Lower leg skin (tissue), 4 donors: ENCODE measurements at regions not wholly inside any gene's neighbourhood (a gene's known extent, or its start where the extent isn't known, plus 50 kb on each side); places are given as distances from the start of the nearest gene placed in this dataset.

Experiments used
- DNase-seq, 2 donors: peaks; one replicate each; pipeline ENCODE4 v3.0.0-alpha.2; 2019; ENCODE audit warnings: low spot score in 2 of 2
- H3K4me3 ChIP-seq: fragments of 200-600 bp; sonication (generic); 2 replicates; pipeline ENCODE4 v1.5.1; 2017; ENCODE audit warnings: mild to moderate bottlenecking, low read depth; ENCODE audit not compliant: poor library complexity, severe bottlenecking
- POLR2A ChIP-seq, 2 donors: fragments of 450-650 bp; IDR thresholded peaks; one replicate each; pipeline ENCODE4 v1.6.1; 2016 to 2017; ENCODE audit warnings: antibody characterized with exemption in 2 of 2, mild to moderate bottlenecking in 1 of 2, moderate library complexity in 1 of 2
- WGBS, 2 donors: methylation state at CpG; one replicate each; pipeline ENCODE4 v1.1.5; 2018; 5-methylcytosine and 5-hydroxymethylcytosine counted together
- intact Hi-C: fragments of 100-400 bp; cut with DNase I; formaldehyde crosslinking; loops from one replicate; pipeline ENCODE4 v1.15.0; 2023; ENCODE audit warnings: low total_unique reads
- TF ChIP-seq, protein P1 (sequence below), 3 donors: fragments of 450-650 bp; IDR thresholded peaks; one replicate each; pipeline ENCODE4 v1.5.1; 2016; ENCODE audit warnings: antibody characterized with exemption in 3 of 3, mild to moderate bottlenecking in 3 of 3, moderate library complexity in 2 of 3

DNA sequence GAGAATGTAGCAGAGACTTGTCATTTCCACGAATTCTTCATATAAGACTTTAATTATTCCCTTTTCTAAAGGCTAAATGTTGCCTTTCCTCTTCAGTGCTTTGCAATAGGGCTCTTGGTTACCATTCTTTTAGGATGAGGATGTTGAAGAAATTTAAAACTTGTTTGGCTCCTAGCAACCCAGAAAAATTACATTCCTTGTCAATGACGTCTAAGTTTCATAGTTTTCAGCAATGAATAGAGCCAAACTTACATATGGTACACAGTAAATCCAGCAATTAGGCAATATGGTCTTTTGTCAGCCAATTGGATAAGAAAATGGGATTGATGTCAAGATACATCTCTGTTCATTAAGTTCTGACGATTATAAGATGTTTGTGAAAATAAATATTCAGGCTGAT lies 1639.6 kb upstream of the PCDH10 start:
- intact Hi-C loops: no loop called here
- WGBS, 2 donors: 23 to 32% methylated on average over 3 of the region's 3 CpGs
- H3K4me3 ChIP-seq: no peak overlapping the region
- no peak for DNase-seq
- TF ChIP-seq, protein P1, sequence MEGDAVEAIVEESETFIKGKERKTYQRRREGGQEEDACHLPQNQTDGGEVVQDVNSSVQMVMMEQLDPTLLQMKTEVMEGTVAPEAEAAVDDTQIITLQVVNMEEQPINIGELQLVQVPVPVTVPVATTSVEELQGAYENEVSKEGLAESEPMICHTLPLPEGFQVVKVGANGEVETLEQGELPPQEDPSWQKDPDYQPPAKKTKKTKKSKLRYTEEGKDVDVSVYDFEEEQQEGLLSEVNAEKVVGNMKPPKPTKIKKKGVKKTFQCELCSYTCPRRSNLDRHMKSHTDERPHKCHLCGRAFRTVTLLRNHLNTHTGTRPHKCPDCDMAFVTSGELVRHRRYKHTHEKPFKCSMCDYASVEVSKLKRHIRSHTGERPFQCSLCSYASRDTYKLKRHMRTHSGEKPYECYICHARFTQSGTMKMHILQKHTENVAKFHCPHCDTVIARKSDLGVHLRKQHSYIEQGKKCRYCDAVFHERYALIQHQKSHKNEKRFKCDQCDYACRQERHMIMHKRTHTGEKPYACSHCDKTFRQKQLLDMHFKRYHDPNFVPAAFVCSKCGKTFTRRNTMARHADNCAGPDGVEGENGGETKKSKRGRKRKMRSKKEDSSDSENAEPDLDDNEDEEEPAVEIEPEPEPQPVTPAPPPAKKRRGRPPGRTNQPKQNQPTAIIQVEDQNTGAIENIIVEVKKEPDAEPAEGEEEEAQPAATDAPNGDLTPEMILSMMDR (IDR thresholded peaks at IDR 0.05): no peak
- TF ChIP-seq POLR2A (IDR thresholded peaks at IDR 0.05): no peak

DNA sequence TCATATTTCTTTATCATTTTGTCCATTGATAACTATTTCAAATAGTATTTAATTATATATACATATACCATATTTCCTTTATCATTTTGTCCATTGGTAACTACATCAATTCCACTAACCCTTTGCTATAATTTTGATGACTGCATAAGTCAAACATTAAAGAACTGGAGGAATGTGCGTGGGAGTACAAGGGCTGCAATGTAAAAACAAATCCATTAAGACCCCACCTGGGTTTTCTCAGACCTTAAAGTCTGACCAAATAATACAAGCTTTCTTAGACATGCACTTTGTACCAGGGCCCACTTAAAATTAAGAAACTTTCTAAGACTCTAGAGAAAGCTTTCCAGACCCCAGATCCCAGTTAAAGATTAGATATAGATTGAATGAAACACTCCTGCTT lies 1622.4 kb upstream of the PCDH10 start:
- DNase-seq: no peak
- TF ChIP-seq, protein P1 (IDR thresholded peaks at IDR 0.05): no peak
- no peak for TF ChIP-seq POLR2A (IDR thresholded peaks at IDR 0.05)
- no peak overlapping the region for H3K4me3 ChIP-seq
- 86 to 93% methylated on average over 1 of the region's 1 CpG for WGBS, 2 donors
- intact Hi-C loops: no loop called here

DNA sequence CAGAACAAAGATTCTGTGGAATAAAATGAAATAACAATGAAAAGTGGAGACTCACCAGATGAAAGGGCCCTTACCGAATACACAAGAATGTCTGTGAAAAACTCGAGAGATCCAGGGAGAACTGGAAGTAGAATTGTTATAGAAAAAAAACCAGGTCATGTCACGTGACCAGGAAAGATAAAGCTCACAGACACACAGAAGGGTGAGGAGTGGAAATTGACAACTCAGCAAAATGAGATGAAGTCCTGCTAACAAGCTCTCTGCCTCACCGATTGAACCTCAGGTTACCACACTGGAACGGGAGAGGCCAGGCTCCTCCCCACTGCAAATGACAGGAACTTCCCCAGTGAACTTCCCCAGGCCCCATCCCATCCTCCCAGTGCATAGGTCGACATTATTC lies 1618.0 kb upstream of the PCDH10 start:
- intact Hi-C loops: no loop called here
- 89 to 91% methylated on average over 6 of the region's 6 CpGs for WGBS, 2 donors
- no peak overlapping the region for H3K4me3 ChIP-seq
- DNase-seq: no peak
- TF ChIP-seq, protein P1 (IDR thresholded peaks at IDR 0.05): no peak
- TF ChIP-seq POLR2A (IDR thresholded peaks at IDR 0.05): no peak

DNA sequence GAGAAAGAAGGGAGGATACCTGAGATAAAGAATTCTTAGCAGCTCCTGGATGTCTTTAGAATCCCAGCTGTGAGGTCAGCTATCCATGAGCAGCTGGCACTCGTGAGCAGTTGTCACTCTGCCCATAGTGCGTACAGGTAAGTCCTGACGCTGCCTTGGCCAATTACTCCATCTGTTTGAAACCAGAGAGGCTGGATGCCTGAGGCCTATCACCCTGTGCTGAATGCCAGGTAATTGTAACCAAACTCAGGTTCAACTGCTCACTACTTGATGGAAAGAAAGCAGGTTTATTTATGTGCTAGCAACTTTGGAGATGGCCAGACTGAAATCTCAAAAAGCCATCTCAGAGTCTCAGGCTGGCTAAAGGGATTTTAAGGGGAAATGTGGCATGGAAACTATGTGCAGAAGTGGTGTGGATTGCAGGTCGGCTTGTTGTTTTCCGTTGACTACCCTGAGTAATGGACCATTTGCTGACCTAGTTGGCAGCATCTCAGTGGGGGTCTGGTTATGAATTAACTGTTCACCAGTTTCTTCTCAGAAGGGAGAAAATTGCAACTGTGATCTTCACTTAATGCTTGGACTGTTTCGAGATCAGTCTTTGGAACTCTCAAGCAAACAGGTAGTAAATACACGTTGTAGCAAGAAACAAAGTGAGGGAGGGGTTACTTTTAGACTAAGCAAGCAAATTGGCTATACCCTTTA lies 1614.0 kb upstream of the PCDH10 start:
- no peak for DNase-seq
- WGBS, 2 donors: 55 to 65% methylated on average over 7 of the region's 7 CpGs
- H3K4me3 ChIP-seq: no peak overlapping the region
- TF ChIP-seq, protein P1 (IDR thresholded peaks at IDR 0.05): no peak
- TF ChIP-seq POLR2A (IDR thresholded peaks at IDR 0.05): no peak
- intact Hi-C loops: no loop called here

DNA sequence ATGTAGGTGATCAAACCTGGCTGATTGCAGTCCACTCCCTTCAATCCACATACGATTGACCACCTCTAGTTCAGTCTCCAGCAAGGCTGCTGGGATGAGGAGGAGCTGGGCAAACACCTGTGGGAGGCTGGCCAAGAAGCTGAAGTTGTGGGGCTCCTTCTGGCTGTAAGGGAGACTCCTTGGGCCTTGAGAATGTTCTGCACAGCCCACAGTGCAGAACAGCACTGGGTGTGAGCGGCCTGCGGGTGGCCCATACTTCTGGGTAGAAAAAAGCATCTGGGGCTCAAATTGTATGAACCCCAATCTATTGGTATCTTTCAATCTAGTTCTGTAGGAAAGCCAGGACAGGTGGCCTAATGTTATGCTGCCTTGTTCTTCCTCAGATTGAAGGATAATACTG lies 1608.8 kb upstream of the PCDH10 start:
- no peak overlapping the region for H3K4me3 ChIP-seq
- TF ChIP-seq, protein P1 (IDR thresholded peaks at IDR 0.05): no peak
- no peak for TF ChIP-seq POLR2A (IDR thresholded peaks at IDR 0.05)
- no peak for DNase-seq
- intact Hi-C loops: no loop called here
- WGBS, 2 donors: 91 to 92% methylated on average over 3 of the region's 3 CpGs

DNA sequence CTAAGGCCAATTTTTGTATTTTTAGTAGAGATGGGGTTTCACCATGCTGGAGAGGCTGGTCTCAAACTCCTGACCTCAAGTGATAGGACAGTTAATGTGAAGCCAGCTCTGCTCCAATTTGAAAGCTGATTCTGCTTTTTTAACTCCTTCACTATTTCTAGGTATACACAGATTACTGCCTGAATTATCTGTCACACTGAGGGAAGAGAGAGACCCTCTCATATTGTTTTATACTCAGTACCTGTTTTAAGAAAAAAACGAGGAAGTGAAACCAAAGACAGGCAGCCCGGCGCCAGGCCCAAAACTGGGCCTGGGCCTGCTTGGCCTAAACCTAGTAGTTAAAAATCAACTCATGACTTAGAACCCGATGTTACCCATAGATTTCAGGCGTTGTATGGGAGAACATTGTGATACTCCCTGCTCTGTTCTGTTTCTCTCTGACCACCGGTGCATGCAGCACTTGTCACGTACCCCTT lies 1601.5 kb upstream of the PCDH10 start:
- WGBS, 2 donors: 86 to 94% methylated on average over 7 of the region's 7 CpGs
- intact Hi-C loops: no loop called here
- H3K4me3 ChIP-seq: no peak overlapping the region
- no peak for TF ChIP-seq POLR2A (IDR thresholded peaks at IDR 0.05)
- TF ChIP-seq, protein P1 (IDR thresholded peaks at IDR 0.05): no peak
- no peak for DNase-seq
